PC-9 (cell line): ENCODE measurements at regions not wholly inside any gene's neighbourhood (a gene's known extent, or its start where the extent isn't known, plus 50 kb on each side); places are given as distances from the start of the nearest gene placed in this dataset.

Experiments used
- BruUV-seq: library from RNA; stranded (reverse); fragments of 400-500 nt; replicated peaks from 2 replicates; lab custom pipeline; 2021; lab: Mats Ljungman, UMichigan
- CTCF ChIA-PET: fragments of 300-600 bp; sonication (Branson Sonifier 250); formaldehyde crosslinking; loops from one replicate; lab custom pipeline; 2022; ENCODE audit warnings: antibody characterized with exemption; lab: Charles Lee
- POLR2A ChIA-PET: fragments of 300-600 bp; sonication (Branson Sonifier 250); formaldehyde crosslinking; loops from one replicate; lab custom pipeline; 2022; ENCODE audit warnings: antibody characterized with exemption; ENCODE audit not compliant: unreplicated experiment; lab: Charles Lee
- DNase-seq, 2 experiments: peaks; one replicate each; pipeline versions ENCODE4 v3.0.0 to v3.0.0-alpha.2; 2015 to 2022; ENCODE audit warnings: mixed read lengths in 1 of 2
- H2AFZ ChIP-seq: fragments of 200-600 bp; sonication (generic); 2 replicates; pipeline ENCODE4 v1.8.1; 2017; ENCODE audit warnings: antibody characterized with exemption
- H3F3A ChIP-seq: fragments of 200-600 bp; sonication (generic); 2 replicates; pipeline ENCODE4 v1.8.1; 2017; ENCODE audit warnings: antibody characterized with exemption, mild to moderate bottlenecking, low read depth; ENCODE audit not compliant: insufficient read depth
- H3K27ac ChIP-seq: fragments of 200-600 bp; sonication (generic); 2 replicates; pipeline ENCODE4 v1.6.1; 2016; ENCODE audit warnings: mixed run types
- H3K27me3 ChIP-seq: fragments of 200-600 bp; sonication (generic); 2 replicates; pipeline ENCODE4 v1.6.1; 2016; ENCODE audit warnings: low read depth, mixed run types; ENCODE audit not compliant: insufficient read depth
- H3K36me3 ChIP-seq: fragments of 200-600 bp; sonication (generic); 2 replicates; pipeline ENCODE4 v1.6.1; 2016; ENCODE audit warnings: low read depth, mixed run types
- H3K4me1 ChIP-seq: fragments of 200-600 bp; sonication (generic); replicated peaks from 2 replicates; pipeline ENCODE4 v1.6.1; 2016; ENCODE audit warnings: mixed run types; ENCODE audit not compliant: insufficient read depth
- H3K4me2 ChIP-seq: fragments of 200-600 bp; sonication (generic); 2 replicates; pipeline ENCODE4 v1.6.1; 2017; ENCODE audit warnings: mixed run types
- H3K4me3 ChIP-seq: fragments of 200-600 bp; sonication (generic); 2 replicates; pipeline ENCODE4 v1.6.1; 2016; ENCODE audit warnings: mixed run types
- H3K79me2 ChIP-seq: fragments of 200-600 bp; sonication (generic); 2 replicates; pipeline ENCODE4 v1.6.1; 2017; ENCODE audit warnings: low read depth, mixed run types
- H3K9me2 ChIP-seq: fragments of 200-600 bp; sonication (generic); 2 replicates; pipeline ENCODE4 v1.8.1; 2017; ENCODE audit warnings: mild to moderate bottlenecking; ENCODE audit not compliant: insufficient read depth
- H3K9me3 ChIP-seq: fragments of 200-600 bp; sonication (generic); 2 replicates; pipeline ENCODE4 v1.8.1; 2016; ENCODE audit warnings: low read depth; ENCODE audit not compliant: insufficient read depth
- H4K20me1 ChIP-seq: fragments of 200-600 bp; sonication (generic); 2 replicates; pipeline ENCODE4 v1.8.1; 2017; ENCODE audit not compliant: insufficient read depth
- EZH2 ChIP-seq: fragments of 200-600 bp; sonication (generic); IDR thresholded peaks from 2 replicates; pipeline ENCODE4 v1.8.0; 2017; ENCODE audit warnings: antibody characterized with exemption, low read depth
- intact Hi-C: fragments of 100-400 bp; cut with micrococcal nuclease; formaldehyde crosslinking; loops from one replicate; pipeline ENCODE4 v1.10.0; 2022; ENCODE audit not compliant: unreplicated experiment
- TF ChIP-seq, protein P1 (sequence below): fragments of 200-600 bp; sonication (generic); conservative IDR thresholded peaks from 2 replicates; pipeline ENCODE4 v1.6.1; 2017; ENCODE audit warnings: mixed run types, antibody characterized with exemption, mild to moderate bottlenecking, moderate library complexity

DNA sequence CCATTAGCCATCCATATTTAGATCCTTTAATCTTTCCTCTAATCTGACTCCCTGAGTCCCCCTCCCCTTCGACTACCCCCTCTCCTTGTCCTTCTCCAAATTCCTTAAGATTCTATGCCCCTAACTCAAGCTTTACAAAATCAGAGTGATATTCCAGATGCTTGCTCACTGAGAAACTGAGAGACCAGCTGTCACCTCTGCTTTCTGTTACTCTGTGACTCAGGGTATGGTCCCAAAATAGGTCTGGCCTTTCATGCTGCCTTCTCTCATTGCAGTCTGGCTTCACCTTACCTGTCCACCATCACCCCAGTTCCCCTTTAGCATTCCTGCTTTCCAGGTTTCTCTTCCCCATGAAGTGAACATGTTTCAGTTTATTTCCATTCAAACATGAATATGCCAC, 383.3 kb upstream of the SLC30A5 start:
- intact Hi-C loops = no loop called here
- BruUV-seq = no TSS peak
- no peaks in the 10 kb centered on the region for H3K79me2 ChIP-seq

DNA sequence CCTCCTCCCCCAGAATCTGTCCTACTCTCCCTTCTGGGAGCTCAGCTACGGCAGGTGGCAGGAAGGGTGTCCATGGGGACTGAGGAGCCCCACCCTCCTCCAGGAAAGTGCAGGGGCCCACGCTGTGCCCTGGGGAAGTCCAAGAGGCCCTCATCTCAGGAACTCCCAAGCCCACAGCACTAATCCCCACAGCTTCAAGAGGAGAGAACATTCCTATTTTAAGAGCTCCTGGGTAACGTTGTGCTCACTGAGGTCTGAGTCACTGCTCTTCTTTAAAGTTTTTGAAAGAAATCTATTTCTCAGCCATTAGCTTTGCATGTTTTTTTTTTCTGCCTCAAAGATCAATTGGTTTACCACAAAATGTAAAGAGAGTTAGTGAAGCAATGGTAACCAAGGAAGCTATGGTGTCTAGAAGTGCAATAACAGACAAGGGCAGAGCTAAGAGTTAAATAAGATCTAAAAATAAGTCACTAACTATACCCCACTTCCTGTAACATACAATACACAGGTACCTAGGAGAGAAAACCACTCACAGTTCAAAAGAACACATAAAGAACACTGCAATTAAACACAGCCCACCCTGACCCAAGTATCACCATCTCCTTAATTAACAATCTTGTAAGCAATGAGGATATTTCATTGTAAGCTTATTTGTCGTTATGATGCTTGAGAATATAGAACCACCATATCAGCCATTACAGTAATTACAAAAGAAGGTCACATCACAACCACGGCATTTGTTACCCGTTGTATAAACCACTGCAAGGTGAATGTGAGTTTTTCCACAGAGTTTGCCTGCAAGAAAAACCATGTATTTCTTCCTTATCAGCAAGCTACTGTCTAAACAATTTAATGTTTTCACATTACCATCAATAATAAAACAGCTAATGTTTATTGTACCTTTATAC, 382.3 kb upstream of the SLC30A5 start:
- Histone ChIP-seq H2AFZ (no peak overlapping the region), H3K27me3 (no peaks in the 10 kb centered on the region), H3K9me2 (0 out of 2 replicates have a peak, but pooled peaks cover 5% of the 10 kb centered on the region), H4K20me1 (no peaks in the 10 kb centered on the region), H3K9me3 (no peaks in the 10 kb centered on the region), H3K4me1 (no peaks in the 10 kb centered on the region), H3K27ac (no peak overlapping the region), H3K4me2 (no peak overlapping the region), H3K79me2 (no peaks in the 10 kb centered on the region), H3K36me3 (no peaks in the 10 kb centered on the region), H3F3A (no peaks in the 10 kb centered on the region), H3K4me3 (no peak overlapping the region)
- DNase-seq = no peak
- POLR2A ChIA-PET = interaction anchor here (0.7 kb wide), 1 partner anchor 285 kb away, joined by 6 read pairs; no protein-coding TSS in a partner anchor
- CTCF ChIA-PET = interaction anchor here (0.5 kb wide), 1 partner anchor 205 kb away, joined by 12 read pairs; no protein-coding TSS in a partner anchor
- BruUV-seq = no TSS peak
- TF ChIP-seq, protein P1, sequence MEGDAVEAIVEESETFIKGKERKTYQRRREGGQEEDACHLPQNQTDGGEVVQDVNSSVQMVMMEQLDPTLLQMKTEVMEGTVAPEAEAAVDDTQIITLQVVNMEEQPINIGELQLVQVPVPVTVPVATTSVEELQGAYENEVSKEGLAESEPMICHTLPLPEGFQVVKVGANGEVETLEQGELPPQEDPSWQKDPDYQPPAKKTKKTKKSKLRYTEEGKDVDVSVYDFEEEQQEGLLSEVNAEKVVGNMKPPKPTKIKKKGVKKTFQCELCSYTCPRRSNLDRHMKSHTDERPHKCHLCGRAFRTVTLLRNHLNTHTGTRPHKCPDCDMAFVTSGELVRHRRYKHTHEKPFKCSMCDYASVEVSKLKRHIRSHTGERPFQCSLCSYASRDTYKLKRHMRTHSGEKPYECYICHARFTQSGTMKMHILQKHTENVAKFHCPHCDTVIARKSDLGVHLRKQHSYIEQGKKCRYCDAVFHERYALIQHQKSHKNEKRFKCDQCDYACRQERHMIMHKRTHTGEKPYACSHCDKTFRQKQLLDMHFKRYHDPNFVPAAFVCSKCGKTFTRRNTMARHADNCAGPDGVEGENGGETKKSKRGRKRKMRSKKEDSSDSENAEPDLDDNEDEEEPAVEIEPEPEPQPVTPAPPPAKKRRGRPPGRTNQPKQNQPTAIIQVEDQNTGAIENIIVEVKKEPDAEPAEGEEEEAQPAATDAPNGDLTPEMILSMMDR = no peak
- TF ChIP-seq EZH2 = no peak
- intact Hi-C loops = no loop called here

More for the DNA sequence above, 383.3 kb upstream of the SLC30A5 start:
- Histone ChIP-seq H3F3A (no peaks in the 10 kb centered on the region), H3K4me2 (no peak overlapping the region), H2AFZ (no peak overlapping the region), H3K27me3 (no peaks in the 10 kb centered on the region), H3K4me1 (no peaks in the 10 kb centered on the region), H3K36me3 (no peaks in the 10 kb centered on the region), H3K4me3 (no peak overlapping the region), H3K9me3 (no peaks in the 10 kb centered on the region), H3K9me2 (0 out of 2 replicates have a peak, but pooled peaks cover 5% of the 10 kb centered on the region), H3K27ac (no peak overlapping the region), H4K20me1 (no peaks in the 10 kb centered on the region)
- DNase-seq = no peak
- TF ChIP-seq EZH2 = no peak
- TF ChIP-seq, protein P1 = no peak
- POLR2A ChIA-PET = no interaction called here
- CTCF ChIA-PET = no interaction called here

DNA sequence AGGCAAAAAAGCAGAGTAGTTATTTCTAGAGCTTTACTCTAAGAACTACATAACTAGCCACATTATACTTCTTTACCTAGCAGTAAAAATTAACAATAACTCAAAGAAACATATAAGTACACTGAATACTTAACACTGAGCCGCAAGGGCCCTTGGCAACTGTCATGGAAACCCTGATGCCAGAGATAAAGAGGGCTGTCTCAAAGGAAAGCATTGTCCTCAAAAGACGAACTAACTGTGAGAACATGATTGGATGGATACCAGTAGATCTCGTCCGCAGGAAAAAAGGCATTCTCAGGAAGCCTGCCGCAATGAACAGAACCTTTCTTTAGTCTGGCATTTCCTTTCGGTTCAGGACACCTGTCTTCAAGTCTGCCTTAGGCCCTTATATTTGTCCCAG, 379.0 kb upstream of the SLC30A5 start:
- ChIA-PET POLR2A (no interaction called here), CTCF (no interaction called here)
- H3K27ac ChIP-seq = no peak overlapping the region
- H3K4me3 ChIP-seq = no peak overlapping the region
- no peaks in the 10 kb centered on the region for H3F3A ChIP-seq
- 0 out of 2 replicates have a peak, but pooled peaks cover 5% of the 10 kb centered on the region for H3K9me2 ChIP-seq
- H2AFZ ChIP-seq = no peak overlapping the region
- TF ChIP-seq, protein P1 = no peak
- no peak for TF ChIP-seq EZH2
- H3K4me1 ChIP-seq = no peaks in the 10 kb centered on the region
- H3K4me2 ChIP-seq = no peak overlapping the region
- no peak for DNase-seq
- H3K27me3 ChIP-seq = no peaks in the 10 kb centered on the region
- no peaks in the 10 kb centered on the region for H3K79me2 ChIP-seq
- H3K36me3 ChIP-seq = no peaks in the 10 kb centered on the region
- 0 out of 2 replicates have a peak, but pooled peaks cover 2% of the 10 kb centered on the region for H3K9me3 ChIP-seq
- BruUV-seq = no TSS peak
- H4K20me1 ChIP-seq = no peaks in the 10 kb centered on the region
- intact Hi-C loops = no loop called here
